Loucy (cell line): ENCODE measurements at regions not wholly inside any gene's neighbourhood (a gene's known extent, or its start where the extent isn't known, plus 50 kb on each side); places are given as distances from the start of the nearest gene placed in this dataset.

Experiments
- H2AFZ ChIP-seq: fragments of 200-600 bp; sonication (generic); 2 replicates; pipeline ENCODE4 v1.6.0; 2016; ENCODE audit warnings: antibody characterized with exemption, mild to moderate bottlenecking, low read length, moderate library complexity
- H3F3A ChIP-seq: fragments of 200-600 bp; 2 replicates; pipeline ENCODE4 v1.6.0; 2016; ENCODE audit warnings: antibody characterized with exemption, low read depth, mild to moderate bottlenecking
- H3K27me3 ChIP-seq: fragments of 200-600 bp; sonication (generic); 2 replicates; pipeline ENCODE4 v1.6.1; 2014; ENCODE audit warnings: low read length, mild to moderate bottlenecking; ENCODE audit not compliant: insufficient read depth, poor library complexity, severe bottlenecking
- H3K36me3 ChIP-seq: fragments of 200-600 bp; sonication (generic); 2 replicates; pipeline ENCODE4 v1.6.1; 2016; ENCODE audit warnings: low read length; ENCODE audit not compliant: insufficient read depth
- H3K4me1 ChIP-seq: fragments of 200-600 bp; sonication (generic); 2 replicates; pipeline ENCODE4 v1.5.1; 2014; ENCODE audit warnings: low read length, mild to moderate bottlenecking; ENCODE audit not compliant: insufficient read depth, poor library complexity, severe bottlenecking
- H3K4me2 ChIP-seq: fragments of 200-600 bp; sonication (generic); 2 replicates; pipeline ENCODE4 v1.6.0; 2014; ENCODE audit warnings: antibody characterized with exemption, low read length, low read depth, mild to moderate bottlenecking; ENCODE audit not compliant: poor library complexity, severe bottlenecking
- H3K4me3 ChIP-seq: fragments of 200-600 bp; sonication (generic); 2 replicates; pipeline ENCODE4 v1.5.1; 2014; ENCODE audit warnings: low read length, mild to moderate bottlenecking, mixed read lengths; ENCODE audit not compliant: poor library complexity, severe bottlenecking
- H3K79me2 ChIP-seq: fragments of 200-600 bp; sonication (generic); 2 replicates; pipeline ENCODE4 v1.6.1; 2014; ENCODE audit warnings: low read length; ENCODE audit not compliant: insufficient read depth
- H3K9ac ChIP-seq: fragments of 200-600 bp; sonication (generic); 2 replicates; pipeline ENCODE4 v1.6.0; 2014; ENCODE audit warnings: mild to moderate bottlenecking, low read depth, low read length, moderate library complexity; ENCODE audit not compliant: poor library complexity, severe bottlenecking
- H3K9me2 ChIP-seq: fragments of 200-600 bp; sonication (generic); replicated peaks from 2 replicates; pipeline ENCODE4 v1.6.1; 2016; ENCODE audit warnings: low read depth, low read length, mixed read lengths
- H3K9me3 ChIP-seq: fragments of 200-600 bp; sonication (generic); 2 replicates; pipeline ENCODE4 v1.6.1; 2014; ENCODE audit warnings: mild to moderate bottlenecking, antibody characterized with exemption, low read length, low read depth; ENCODE audit not compliant: insufficient read depth
- H4K20me1 ChIP-seq: fragments of 200-600 bp; sonication (generic); 2 replicates; pipeline ENCODE4 v1.6.0; 2014; ENCODE audit warnings: antibody characterized with exemption, low read length, mild to moderate bottlenecking; ENCODE audit not compliant: insufficient read depth, poor library complexity, severe bottlenecking
- EZH2phosphoT487 ChIP-seq: fragments of 200-600 bp; IDR thresholded peaks from 2 replicates; pipeline ENCODE4 v1.6.1; 2018; ENCODE audit warnings: antibody characterized with exemption, mild to moderate bottlenecking, moderate library complexity, borderline replicate concordance
- TF ChIP-seq, protein P1 (sequence below): fragments of 200-600 bp; sonication (generic); conservative IDR thresholded peaks from 2 replicates; pipeline ENCODE4 v1.5.1; 2014; ENCODE audit warnings: mild to moderate bottlenecking, antibody characterized with exemption, low read length

DNA sequence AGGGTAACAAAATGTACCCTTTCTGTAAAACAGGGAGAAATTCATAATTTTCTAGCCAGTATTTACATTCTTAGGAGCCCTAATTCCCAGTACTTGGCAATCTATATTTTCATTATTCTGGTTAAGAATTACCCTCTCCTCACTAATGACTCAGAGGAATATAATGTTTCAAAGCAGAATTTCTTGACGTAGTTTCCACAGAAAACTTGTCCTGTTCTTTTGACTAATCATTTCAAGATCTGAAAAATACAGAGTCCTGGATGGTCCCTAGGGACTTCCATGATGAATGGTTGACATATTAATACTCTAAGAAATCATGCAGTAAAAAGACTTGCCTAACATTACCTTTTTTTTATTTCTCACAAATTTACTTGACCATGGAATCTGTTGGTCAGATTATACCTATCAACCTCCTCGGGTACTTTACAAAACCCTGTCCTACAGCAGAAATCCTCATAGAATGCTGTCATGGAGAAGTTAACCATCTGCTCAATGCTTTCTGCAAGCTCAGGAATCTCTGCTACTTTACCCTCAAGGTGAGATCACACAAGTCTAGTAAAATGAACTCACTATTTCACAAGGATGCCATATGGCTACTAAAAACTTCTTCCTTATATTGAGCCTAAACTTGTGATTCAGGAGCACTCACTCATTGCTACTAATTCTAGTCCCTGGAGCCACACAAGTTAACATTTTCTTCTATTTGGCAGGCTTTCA, 202.1 kb upstream of the CNR1 start:
- Histone ChIP-seq H4K20me1 (no peaks in the 10 kb centered on the region), H3K9me2 (no peaks in the 10 kb centered on the region), H2AFZ (no peak overlapping the region), H3F3A (no peaks in the 10 kb centered on the region), H3K79me2 (no peaks in the 10 kb centered on the region), H3K4me1 (no peaks in the 10 kb centered on the region), H3K9me3 (no peaks in the 10 kb centered on the region), H3K4me2 (no peak overlapping the region), H3K27me3 (no peaks in the 10 kb centered on the region), H3K9ac (no peak overlapping the region), H3K36me3 (no peaks in the 10 kb centered on the region), H3K4me3 (no peak overlapping the region)
- TF ChIP-seq, protein P1, sequence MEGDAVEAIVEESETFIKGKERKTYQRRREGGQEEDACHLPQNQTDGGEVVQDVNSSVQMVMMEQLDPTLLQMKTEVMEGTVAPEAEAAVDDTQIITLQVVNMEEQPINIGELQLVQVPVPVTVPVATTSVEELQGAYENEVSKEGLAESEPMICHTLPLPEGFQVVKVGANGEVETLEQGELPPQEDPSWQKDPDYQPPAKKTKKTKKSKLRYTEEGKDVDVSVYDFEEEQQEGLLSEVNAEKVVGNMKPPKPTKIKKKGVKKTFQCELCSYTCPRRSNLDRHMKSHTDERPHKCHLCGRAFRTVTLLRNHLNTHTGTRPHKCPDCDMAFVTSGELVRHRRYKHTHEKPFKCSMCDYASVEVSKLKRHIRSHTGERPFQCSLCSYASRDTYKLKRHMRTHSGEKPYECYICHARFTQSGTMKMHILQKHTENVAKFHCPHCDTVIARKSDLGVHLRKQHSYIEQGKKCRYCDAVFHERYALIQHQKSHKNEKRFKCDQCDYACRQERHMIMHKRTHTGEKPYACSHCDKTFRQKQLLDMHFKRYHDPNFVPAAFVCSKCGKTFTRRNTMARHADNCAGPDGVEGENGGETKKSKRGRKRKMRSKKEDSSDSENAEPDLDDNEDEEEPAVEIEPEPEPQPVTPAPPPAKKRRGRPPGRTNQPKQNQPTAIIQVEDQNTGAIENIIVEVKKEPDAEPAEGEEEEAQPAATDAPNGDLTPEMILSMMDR: no peak
- TF ChIP-seq EZH2phosphoT487: no peak

DNA sequence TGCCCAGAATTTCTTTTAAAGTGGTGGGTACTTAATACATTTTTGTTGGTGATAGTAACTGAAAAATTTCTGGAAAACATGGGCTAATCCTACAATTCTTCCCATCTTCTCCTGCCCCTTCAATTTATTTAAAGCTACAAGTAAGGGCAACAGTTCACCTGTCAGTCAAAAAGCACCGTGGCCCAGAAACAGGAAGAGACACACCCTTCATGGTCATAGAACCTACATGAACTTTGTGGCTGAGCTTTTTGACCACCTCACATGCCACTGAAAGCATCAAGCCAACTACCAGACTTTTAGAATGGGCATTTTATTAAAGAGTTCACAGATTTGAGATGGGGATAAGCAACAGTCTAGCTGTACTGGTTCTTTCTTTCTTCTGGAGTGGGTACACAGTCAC, 201.1 kb upstream of the CNR1 start:
- no peak overlapping the region for H3K4me3 ChIP-seq
- H3K4me2 ChIP-seq: no peak overlapping the region
- no peaks in the 10 kb centered on the region for H3K9me2 ChIP-seq
- no peaks in the 10 kb centered on the region for H3K36me3 ChIP-seq
- H3K9me3 ChIP-seq: no peaks in the 10 kb centered on the region
- no peaks in the 10 kb centered on the region for H3F3A ChIP-seq
- H3K4me1 ChIP-seq: no peaks in the 10 kb centered on the region
- no peak overlapping the region for H2AFZ ChIP-seq
- no peaks in the 10 kb centered on the region for H3K27me3 ChIP-seq
- no peak overlapping the region for H3K9ac ChIP-seq
- TF ChIP-seq, protein P1: no peak
- no peak for TF ChIP-seq EZH2phosphoT487
- no peaks in the 10 kb centered on the region for H4K20me1 ChIP-seq
- no peaks in the 10 kb centered on the region for H3K79me2 ChIP-seq

DNA sequence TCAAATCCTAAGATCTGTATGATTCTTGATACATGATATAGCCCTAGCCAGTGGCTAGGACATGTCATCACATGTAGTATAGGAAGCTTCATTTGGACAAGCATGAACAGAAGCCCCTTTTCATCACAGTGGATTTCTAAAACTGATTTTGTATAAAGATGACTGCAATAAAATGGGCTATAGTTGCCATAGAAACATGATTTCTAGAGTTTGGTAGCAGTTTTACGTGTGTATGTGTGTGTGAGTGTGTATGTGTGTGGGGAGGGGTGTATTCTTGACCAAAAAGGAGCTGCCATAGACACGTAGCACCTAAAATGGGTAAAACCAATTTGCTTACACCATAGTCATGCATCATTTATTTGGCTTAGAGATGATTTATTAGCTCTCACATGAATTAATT, 200.5 kb upstream of the CNR1 start:
- Histone ChIP-seq H3K4me3 (no peak overlapping the region), H3K4me1 (no peaks in the 10 kb centered on the region), H3K9me3 (no peaks in the 10 kb centered on the region), H3K9me2 (no peaks in the 10 kb centered on the region), H3K36me3 (no peaks in the 10 kb centered on the region), H3K27me3 (no peaks in the 10 kb centered on the region), H4K20me1 (no peaks in the 10 kb centered on the region), H3K4me2 (no peak overlapping the region), H2AFZ (no peak overlapping the region), H3F3A (no peaks in the 10 kb centered on the region), H3K9ac (no peak overlapping the region), H3K79me2 (no peaks in the 10 kb centered on the region)
- TF ChIP-seq, protein P1: no peak
- no peak for TF ChIP-seq EZH2phosphoT487
